Psoas muscle (tissue), 7 donors: ENCODE measurements at regions not wholly inside any gene's neighbourhood (a gene's known extent, or its start where the extent isn't known, plus 50 kb on each side); places are given as distances from the start of the nearest gene placed in this dataset.

Experiments
- ATAC-seq, 4 donors: fragments of 200-7000 bp; cut with Tn5 transposase; one replicate each; pipeline ENCODE4 v1.9.1; 2020; ENCODE audit warnings: moderate library complexity in 3 of 4, mild to moderate bottlenecking in 2 of 4
- DNase-seq, 2 donors: peaks; one replicate each; pipeline ENCODE4 v3.0.0-alpha.2; 2020
- H3K27ac ChIP-seq: fragments of 200-600 bp; one replicate; pipeline ENCODE4 v1.8.0; 2022
- H3K27me3 ChIP-seq, 3 donors: fragments of 200-600 bp in 1 of 3; one replicate each; pipeline versions ENCODE4 v1.6.1 to v1.8.0; 2013 to 2022; ENCODE audit warnings: low read length in 2 of 3, mild to moderate bottlenecking in 2 of 3, moderate library complexity in 1 of 3; ENCODE audit not compliant: insufficient read depth in 3 of 3
- H3K36me3 ChIP-seq, 2 donors: fragments of 200-600 bp in 1 of 2; one replicate each; pipeline versions ENCODE4 v1.6.1 to v1.8.0; 2013 to 2022; ENCODE audit warnings: low read depth in 1 of 2, mild to moderate bottlenecking in 1 of 2, moderate library complexity in 1 of 2; ENCODE audit not compliant: insufficient read depth in 1 of 2
- H3K4me1 ChIP-seq: fragments of 200-600 bp; one replicate; pipeline ENCODE4 v1.8.0; 2022
- H3K4me3 ChIP-seq: fragments of 200-600 bp; one replicate; pipeline ENCODE4 v1.8.0; 2022; ENCODE audit warnings: mild to moderate bottlenecking
- H3K9me3 ChIP-seq: fragments of 200-600 bp; one replicate; pipeline ENCODE4 v1.8.0; 2022
- WGBS, 3 donors: extraction: QIAGEN DNeasy Blood & Tissue Kit; methylation state at CpG; one replicate each; pipeline versions ENCODE4 v1.1.6 to v1.1.7; 2013; 5-methylcytosine and 5-hydroxymethylcytosine counted together
- intact Hi-C, 2 donors: fragments of 100-400 bp; cut with DNase I; formaldehyde crosslinking; loops; one replicate each; pipeline versions ENCODE4 v1.11.0 to v1.14.2; 2022
- TF ChIP-seq, protein P1 (sequence below): fragments of 200-600 bp; IDR thresholded peaks from one replicate; pipeline ENCODE4 v1.8.0; 2022; ENCODE audit warnings: antibody characterized with exemption
- donor health status: healthy with polysubstance abuse.
- donor health status: DM: no; HTN: no; CAD: no; lungs with moderate emphysema.
- donor health status: Bipolar disorder and iron deficiency.
- donor health status: healthy.
- donor health status: DM: yes; HTN: yes; CAD: no.
- donor health status: DM: no; HTN: no; CAD: no.
- donor health status: DM: yes; HTN: yes; CAD: no.

DNA sequence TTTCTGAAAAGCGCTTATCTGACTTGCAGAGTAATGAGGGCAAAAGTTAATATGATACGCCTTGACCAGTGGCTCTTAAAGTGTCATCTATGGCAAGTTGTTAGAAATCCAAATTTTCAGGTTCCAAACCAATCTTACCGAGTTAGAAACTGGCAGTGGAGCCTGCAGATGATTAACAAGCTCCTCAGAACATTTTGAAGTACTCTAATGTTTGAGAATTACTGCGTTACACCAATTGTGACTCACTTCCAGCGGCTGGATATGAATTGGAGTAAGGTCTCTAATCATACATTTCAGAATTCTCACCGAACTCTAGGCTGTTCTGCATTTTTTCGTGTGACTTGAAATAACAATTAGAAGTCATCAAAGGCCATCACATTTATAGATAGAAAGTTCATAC, 73.5 kb upstream of the TMPRSS15 start:
- Histone ChIP-seq H3K36me3 (no peaks in the 10 kb centered on the region), H3K9me3 (no peaks in the 10 kb centered on the region), H3K4me1 (no peaks in the 10 kb centered on the region), H3K4me3 (no peak overlapping the region), H3K27me3 (no peaks in the 10 kb centered on the region), H3K27ac (no peak overlapping the region)
- DNase-seq (no peak), ATAC-seq (no peak)
- TF ChIP-seq, protein P1, sequence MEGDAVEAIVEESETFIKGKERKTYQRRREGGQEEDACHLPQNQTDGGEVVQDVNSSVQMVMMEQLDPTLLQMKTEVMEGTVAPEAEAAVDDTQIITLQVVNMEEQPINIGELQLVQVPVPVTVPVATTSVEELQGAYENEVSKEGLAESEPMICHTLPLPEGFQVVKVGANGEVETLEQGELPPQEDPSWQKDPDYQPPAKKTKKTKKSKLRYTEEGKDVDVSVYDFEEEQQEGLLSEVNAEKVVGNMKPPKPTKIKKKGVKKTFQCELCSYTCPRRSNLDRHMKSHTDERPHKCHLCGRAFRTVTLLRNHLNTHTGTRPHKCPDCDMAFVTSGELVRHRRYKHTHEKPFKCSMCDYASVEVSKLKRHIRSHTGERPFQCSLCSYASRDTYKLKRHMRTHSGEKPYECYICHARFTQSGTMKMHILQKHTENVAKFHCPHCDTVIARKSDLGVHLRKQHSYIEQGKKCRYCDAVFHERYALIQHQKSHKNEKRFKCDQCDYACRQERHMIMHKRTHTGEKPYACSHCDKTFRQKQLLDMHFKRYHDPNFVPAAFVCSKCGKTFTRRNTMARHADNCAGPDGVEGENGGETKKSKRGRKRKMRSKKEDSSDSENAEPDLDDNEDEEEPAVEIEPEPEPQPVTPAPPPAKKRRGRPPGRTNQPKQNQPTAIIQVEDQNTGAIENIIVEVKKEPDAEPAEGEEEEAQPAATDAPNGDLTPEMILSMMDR: no peak
- WGBS, 3 donors: 80 to 86% (median 82%) methylated on average over 7 of the region's 7 CpGs
- intact Hi-C loops: no loop called here

DNA sequence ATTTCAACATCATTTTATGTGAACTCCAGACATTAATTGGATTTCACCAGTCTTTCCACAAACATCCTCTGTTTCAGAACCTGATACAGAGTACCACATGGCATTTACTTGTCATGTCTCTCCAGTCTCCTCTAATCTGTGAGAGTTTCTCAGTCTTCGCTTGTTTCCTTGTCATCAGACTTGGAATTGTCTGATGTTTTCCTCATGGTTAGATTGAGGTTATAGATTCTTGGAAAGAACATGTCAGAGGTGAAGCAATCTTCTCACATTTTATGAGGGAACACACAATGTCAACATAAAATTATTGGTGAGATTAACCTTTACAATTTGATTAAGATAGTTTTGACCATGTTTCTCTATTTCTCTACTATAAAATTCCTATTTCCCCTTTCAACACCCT, 74.9 kb upstream of the TMPRSS15 start:
- no peak overlapping the region for H3K4me3 ChIP-seq
- H3K9me3 ChIP-seq: no peaks in the 10 kb centered on the region
- 0 to 67% (median 6%) methylated on average over 1 of the region's 1 CpG for WGBS, 3 donors
- no peaks in the 10 kb centered on the region for H3K27me3 ChIP-seq
- no peak for ATAC-seq
- DNase-seq: no peak
- no peaks in the 10 kb centered on the region for H3K36me3 ChIP-seq
- TF ChIP-seq, protein P1: no peak
- no peaks in the 10 kb centered on the region for H3K4me1 ChIP-seq
- intact Hi-C loops: no loop called here
- H3K27ac ChIP-seq: no peak overlapping the region

- DNase-seq: no peak
- H3K4me3 ChIP-seq: no peak overlapping the region
- TF ChIP-seq, protein P1: no peak
- no peak overlapping the region for H3K27ac ChIP-seq
- ATAC-seq: no peak
- intact Hi-C loops: no loop called here
- no peaks in the 10 kb centered on the region for H3K9me3 ChIP-seq
- no peaks in the 10 kb centered on the region for H3K27me3 ChIP-seq
- no peaks in the 10 kb centered on the region for H3K36me3 ChIP-seq
- no peaks in the 10 kb centered on the region for H3K4me1 ChIP-seq
- 71 to 84% (median 79%) methylated on average over 1 of the region's 1 CpG for WGBS, 3 donors
These were observed 84.7 kb upstream of the TMPRSS15 start for GRCh38 chr21:18488252-18488651.

DNA sequence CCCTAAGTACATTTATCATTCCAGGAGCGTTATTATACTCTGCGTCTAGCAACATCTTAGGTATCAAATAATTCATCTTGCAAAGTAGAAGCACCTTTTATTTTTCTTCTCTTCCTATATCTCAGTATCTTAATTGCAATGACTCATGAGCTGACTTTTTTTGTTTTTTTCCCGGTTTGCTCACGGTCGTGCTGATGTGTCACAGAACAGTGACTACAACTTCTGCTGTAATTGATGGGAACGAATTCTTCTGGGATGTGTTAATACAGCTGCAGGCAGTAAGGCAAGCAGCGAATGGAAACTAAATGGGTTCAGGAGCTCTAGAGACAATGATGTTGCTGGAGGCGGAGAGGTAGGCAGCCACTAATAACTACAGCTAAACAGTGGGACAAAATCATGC, 89.8 kb upstream of the TMPRSS15 start:
- H3K4me1 ChIP-seq: no peaks in the 10 kb centered on the region
- no peaks in the 10 kb centered on the region for H3K27me3 ChIP-seq
- no peak for DNase-seq
- no peak overlapping the region for H3K4me3 ChIP-seq
- TF ChIP-seq, protein P1: no peak
- 70 to 75% (median 74%) methylated on average over 8 of the region's 8 CpGs for WGBS, 3 donors
- H3K27ac ChIP-seq: no peak overlapping the region
- no peak for ATAC-seq
- H3K9me3 ChIP-seq: no peaks in the 10 kb centered on the region
- intact Hi-C loops: no loop called here
- H3K36me3 ChIP-seq: no peaks in the 10 kb centered on the region

DNA sequence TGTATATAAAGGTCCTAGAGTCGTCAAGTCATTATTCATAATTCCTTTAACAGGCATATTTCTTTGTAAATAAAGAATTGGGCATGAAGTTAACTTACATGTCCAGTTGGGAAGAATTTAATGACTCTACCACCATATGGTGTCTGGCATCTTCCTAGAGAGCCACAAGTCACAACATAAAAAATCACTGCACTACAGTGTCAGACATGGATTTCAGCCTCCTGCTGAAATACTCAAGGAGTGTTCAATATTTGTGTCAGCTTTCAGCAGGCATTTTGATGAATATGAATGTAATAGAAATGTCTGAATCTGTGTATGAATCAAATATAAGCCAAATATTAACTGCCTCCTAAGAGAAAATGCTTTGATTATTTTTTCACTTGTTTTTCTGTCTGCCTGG, 91.9 kb upstream of the TMPRSS15 start:
- no peaks in the 10 kb centered on the region for H3K27me3 ChIP-seq
- 80 to 89% (median 86%) methylated on average over 1 of the region's 1 CpG for WGBS, 3 donors
- DNase-seq: no peak
- no peaks in the 10 kb centered on the region for H3K36me3 ChIP-seq
- no peak overlapping the region for H3K4me3 ChIP-seq
- no peaks in the 10 kb centered on the region for H3K4me1 ChIP-seq
- intact Hi-C loops: no loop called here
- no peak for ATAC-seq
- TF ChIP-seq, protein P1: no peak
- H3K27ac ChIP-seq: no peak overlapping the region
- no peaks in the 10 kb centered on the region for H3K9me3 ChIP-seq
